OCI-LY7 (cell line): ENCODE measurements at regions not wholly inside any gene's neighbourhood (a gene's known extent, or its start where the extent isn't known, plus 50 kb on each side); places are given as distances from the start of the nearest gene placed in this dataset.

ENCODE experiments used
- BruUV-seq: library from RNA; stranded (reverse); fragments of 400-500 nt; replicated peaks from 2 replicates; lab custom pipeline; 2021; lab: Mats Ljungman, UMichigan
- CTCF ChIA-PET: fragments of 300-600 bp; sonication (Branson Sonifier 250); formaldehyde crosslinking; loops from one replicate; lab custom pipeline; 2022; ENCODE audit warnings: antibody characterized with exemption; ENCODE audit not compliant: unreplicated experiment; lab: Charles Lee
- POLR2A ChIA-PET: fragments of 300-600 bp; sonication (Branson Sonifier 250); formaldehyde crosslinking; loops from one replicate; lab custom pipeline; 2022; ENCODE audit warnings: antibody characterized with exemption; lab: Charles Lee
- DNase-seq: peaks from one replicate; pipeline ENCODE4 v3.0.0-alpha.2; 2015; ENCODE audit warnings: low spot score
- H2AFZ ChIP-seq: fragments of 200-600 bp; sonication (generic), shearing (Covaris generic); 2 replicates; pipeline ENCODE4 v1.6.1; 2014; ENCODE audit warnings: mild to moderate bottlenecking, antibody characterized with exemption, low read length, moderate library complexity
- H3K27ac ChIP-seq: fragments of 200-600 bp; sonication (generic); 2 replicates; pipeline ENCODE4 v1.5.1; 2014; ENCODE audit warnings: mixed run types, low read depth, mild to moderate bottlenecking, moderate library complexity, low read length, inconsistent platforms; ENCODE audit not compliant: poor library complexity, severe bottlenecking
- H3K36me3 ChIP-seq: fragments of 200-600 bp; sonication (generic); 2 replicates; pipeline ENCODE4 v1.6.1; 2014; ENCODE audit warnings: mild to moderate bottlenecking, antibody characterized with exemption, low read length, moderate library complexity, mixed read lengths; ENCODE audit not compliant: insufficient read depth
- H3K4me1 ChIP-seq: fragments of 200-600 bp; sonication (generic); 2 replicates; pipeline ENCODE4 v1.5.1; 2014; ENCODE audit warnings: mild to moderate bottlenecking, low read length; ENCODE audit not compliant: insufficient read depth, poor library complexity, severe bottlenecking
- H3K4me2 ChIP-seq: fragments of 200-600 bp; sonication (generic); 2 replicates; pipeline ENCODE4 v1.6.1; 2014; ENCODE audit warnings: mild to moderate bottlenecking, low read length
- H3K4me3 ChIP-seq: fragments of 200-600 bp; sonication (generic); 2 replicates; pipeline ENCODE4 v1.5.1; 2014; ENCODE audit warnings: mild to moderate bottlenecking, low read depth, low read length; ENCODE audit not compliant: poor library complexity, severe bottlenecking
- H3K79me2 ChIP-seq: fragments of 200-600 bp; sonication (generic); 2 replicates; pipeline ENCODE4 v1.6.1; 2016; ENCODE audit warnings: low read depth, mild to moderate bottlenecking, low read length, moderate library complexity, mixed read lengths; ENCODE audit not compliant: insufficient read depth
- H3K9me2 ChIP-seq: fragments of 200-600 bp; sonication (generic); 2 replicates; pipeline ENCODE4 v1.6.1; 2016; ENCODE audit warnings: mild to moderate bottlenecking, low read length, mixed read lengths; ENCODE audit not compliant: insufficient read depth
- H3K9me3 ChIP-seq: fragments of 200-600 bp; sonication (generic); 2 replicates; pipeline ENCODE4 v1.6.1; 2014; ENCODE audit warnings: mild to moderate bottlenecking, mixed run types, low read length, mixed read lengths
- H4K20me1 ChIP-seq: fragments of 200-600 bp; sonication (generic); 2 replicates; pipeline ENCODE4 v1.6.1; 2014; ENCODE audit warnings: mild to moderate bottlenecking, antibody characterized with exemption, low read length, moderate library complexity, mixed read lengths; ENCODE audit not compliant: insufficient read depth
- CTCF ChIP-seq: fragments of 200-600 bp; sonication (generic); conservative IDR thresholded peaks from 2 replicates; pipeline ENCODE4 v1.5.1; 2014; ENCODE audit warnings: mild to moderate bottlenecking, antibody characterized with exemption, low read length, moderate library complexity, mixed read lengths
- EZH2phosphoT487 ChIP-seq: fragments of 200-600 bp; sonication (generic); IDR thresholded peaks from 2 replicates; pipeline ENCODE4 v1.6.1; 2018; ENCODE audit warnings: low read depth, borderline replicate concordance, mild to moderate bottlenecking, mixed run types, antibody characterized with exemption, low read length, moderate library complexity, mixed read lengths
- intact Hi-C: fragments of 100-400 bp; cut with micrococcal nuclease; formaldehyde crosslinking; loops from one replicate; pipeline ENCODE4 v1.10.0; 2022; ENCODE audit not compliant: unreplicated experiment

- no peak for DNase-seq
- H3K79me2 ChIP-seq = no peaks in the 10 kb centered on the region
- H3K9me3 ChIP-seq = no peaks in the 10 kb centered on the region
- H3K36me3 ChIP-seq = no peaks in the 10 kb centered on the region
- no peak overlapping the region for H3K4me2 ChIP-seq
- no peak overlapping the region for H3K27ac ChIP-seq
- ChIA-PET POLR2A (no interaction called here), CTCF (no interaction called here)
- TF ChIP-seq CTCF = no peak
- no peak for TF ChIP-seq EZH2phosphoT487
- H3K4me1 ChIP-seq = no peaks in the 10 kb centered on the region
- no peak overlapping the region for H2AFZ ChIP-seq
- no peaks in the 10 kb centered on the region for H3K9me2 ChIP-seq
- H4K20me1 ChIP-seq = no peaks in the 10 kb centered on the region
- intact Hi-C loops = no loop called here
- no peak overlapping the region for H3K4me3 ChIP-seq
- BruUV-seq = no TSS peak
These were observed 368.5 kb downstream of the DOK5 start for GRCh38 chr20:54843865-54844264.

DNA sequence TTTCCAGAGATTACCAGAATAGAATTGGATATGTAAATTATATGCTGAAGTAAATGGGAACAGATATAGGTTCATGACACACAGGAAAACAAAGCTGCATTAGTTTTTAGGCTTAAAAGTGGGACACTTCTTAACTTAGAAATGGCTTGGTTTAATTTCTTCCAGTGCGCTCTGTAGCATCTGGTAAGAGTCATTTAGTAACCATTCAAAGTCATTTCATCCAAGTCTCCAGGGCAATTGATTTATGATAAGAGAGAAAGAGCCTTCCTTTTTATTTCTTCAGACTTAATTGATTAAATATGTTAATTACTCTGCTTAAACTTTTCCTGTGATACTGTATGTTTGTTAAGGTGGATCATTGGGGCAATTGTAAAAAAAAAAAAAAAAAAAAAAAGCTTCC is 368.0 kb downstream of the DOK5 start:
- H3K79me2 ChIP-seq = no peaks in the 10 kb centered on the region
- no peak overlapping the region for H3K4me3 ChIP-seq
- CTCF ChIA-PET = no interaction called here
- H3K9me3 ChIP-seq = no peaks in the 10 kb centered on the region
- no peak overlapping the region for H3K27ac ChIP-seq
- POLR2A ChIA-PET = no interaction called here
- no TSS peak for BruUV-seq
- no peaks in the 10 kb centered on the region for H3K4me1 ChIP-seq
- no peak for DNase-seq
- H2AFZ ChIP-seq = no peak overlapping the region
- no peak overlapping the region for H3K4me2 ChIP-seq
- no peaks in the 10 kb centered on the region for H3K9me2 ChIP-seq
- intact Hi-C loops = no loop called here
- H4K20me1 ChIP-seq = no peaks in the 10 kb centered on the region
- H3K36me3 ChIP-seq = no peaks in the 10 kb centered on the region
- TF ChIP-seq EZH2phosphoT487 = no peak
- TF ChIP-seq CTCF = no peak

GRCh38 chr20:54839224-54839623 is 363.8 kb downstream of the DOK5 start:
- ChIA-PET POLR2A (no interaction called here), CTCF (no interaction called here)
- no TSS peak for BruUV-seq
- intact Hi-C loops = no loop called here
- Histone ChIP-seq H3K79me2 (no peaks in the 10 kb centered on the region), H2AFZ (no peak overlapping the region), H3K4me2 (no peak overlapping the region), H4K20me1 (no peaks in the 10 kb centered on the region), H3K4me3 (no peak overlapping the region), H3K27ac (no peak overlapping the region), H3K4me1 (no peaks in the 10 kb centered on the region), H3K36me3 (no peaks in the 10 kb centered on the region), H3K9me2 (no peaks in the 10 kb centered on the region), H3K9me3 (no peaks in the 10 kb centered on the region)
- DNase-seq = no peak
- TF ChIP-seq CTCF (no peak), EZH2phosphoT487 (no peak)
